HG03460 (cell line): ENCODE measurements at regions not wholly inside any gene's neighbourhood (a gene's known extent, or its start where the extent isn't known, plus 50 kb on each side); places are given as distances from the start of the nearest gene placed in this dataset.

Experiments
- ATAC-seq: cut with Tn5 transposase; IDR thresholded peaks from one replicate; pipeline ENCODE4 v1.9.1; 2021; ENCODE audit not compliant: unreplicated experiment

GRCh38 chr4:100970414-100970813 lies 376.9 kb downstream of the PPP3CA start:
- ATAC-seq: no peak

- no peak for ATAC-seq
Measured at GRCh38 chr4:100969925-100970324, 377.4 kb downstream of the PPP3CA start.

GRCh38 chr4:100968046-100968445 lies 379.3 kb downstream of the PPP3CA start:
- no peak for ATAC-seq

DNA sequence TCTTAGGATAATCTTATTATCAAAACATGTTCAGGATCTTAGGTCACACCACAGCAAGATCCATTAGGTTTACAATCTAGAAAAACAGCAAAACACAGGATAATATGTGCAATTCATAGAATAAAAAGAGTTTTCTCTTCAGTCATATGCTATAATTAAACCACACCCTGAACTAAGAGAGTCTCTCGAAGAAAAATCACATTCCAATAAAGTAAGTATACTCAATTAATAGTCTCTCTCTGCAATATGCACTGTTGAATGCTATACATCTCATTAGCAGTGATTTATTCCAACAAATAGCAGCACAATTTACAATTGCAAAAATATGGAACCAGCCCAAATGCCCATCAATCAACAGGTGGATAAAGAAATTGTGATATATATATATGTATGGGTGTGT lies 383.7 kb downstream of the PPP3CA start:
- ATAC-seq: no peak

DNA sequence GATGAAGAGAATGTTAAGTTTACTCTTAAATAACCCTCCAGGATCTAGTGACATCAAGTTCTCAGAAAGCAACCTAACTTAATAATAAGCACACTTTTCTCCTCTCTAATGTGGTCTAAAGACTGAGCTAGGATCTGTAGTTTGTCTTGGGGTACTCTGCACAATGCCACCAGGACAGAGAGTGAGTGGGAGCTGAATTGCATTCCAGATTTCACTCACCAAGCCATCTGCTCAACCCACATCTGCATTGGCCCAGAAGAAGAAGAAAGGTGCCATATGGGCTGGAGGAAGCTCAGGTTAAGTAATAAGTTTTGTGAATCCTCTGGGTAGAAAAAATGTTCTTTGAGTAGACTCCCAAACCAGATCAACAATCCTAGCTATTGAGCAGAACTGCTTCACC lies 384.6 kb downstream of the PPP3CA start:
- peak; percentile 79 for ATAC-seq

DNA sequence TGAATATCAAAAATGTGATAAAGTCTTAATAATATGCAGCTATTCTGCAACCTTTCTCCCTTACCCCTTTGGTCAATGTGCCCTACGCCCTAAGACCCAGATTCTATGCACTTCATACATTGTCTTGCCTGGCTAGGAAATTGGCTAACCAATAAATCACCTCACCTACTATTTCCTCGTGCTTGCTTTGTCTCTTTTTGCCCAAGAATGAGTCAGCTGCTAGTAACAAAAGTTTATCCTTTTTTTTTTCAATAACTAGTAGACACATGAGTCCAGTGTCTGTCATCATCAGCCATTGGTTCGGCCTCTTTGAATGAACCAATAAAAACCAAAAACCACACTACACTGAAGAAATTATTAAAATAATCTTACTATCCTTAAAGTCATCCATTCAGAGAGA lies 387.1 kb downstream of the PPP3CA start:
- no peak for ATAC-seq

DNA sequence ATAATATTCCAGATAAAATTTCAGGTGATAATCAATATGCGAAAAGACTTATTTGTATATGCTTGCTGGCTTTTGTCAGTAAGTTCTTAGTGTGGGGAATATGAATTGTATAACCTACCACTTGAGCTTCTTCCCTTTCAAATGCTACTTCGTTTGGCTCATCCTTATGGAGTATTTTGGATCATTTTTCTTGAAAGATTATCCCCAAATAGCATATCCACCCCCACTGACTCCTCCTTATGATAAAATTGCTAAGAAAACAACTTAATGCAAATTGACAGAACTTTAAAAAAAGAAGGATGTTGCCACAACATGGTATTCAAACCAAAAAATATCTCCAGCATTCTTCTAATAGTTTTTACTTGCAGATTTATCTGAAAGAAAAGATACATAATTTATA lies 393.3 kb downstream of the PPP3CA start:
- no peak for ATAC-seq

GRCh38 chr4:100953616-100954015 lies 393.7 kb downstream of the PPP3CA start:
- no peak for ATAC-seq

DNA sequence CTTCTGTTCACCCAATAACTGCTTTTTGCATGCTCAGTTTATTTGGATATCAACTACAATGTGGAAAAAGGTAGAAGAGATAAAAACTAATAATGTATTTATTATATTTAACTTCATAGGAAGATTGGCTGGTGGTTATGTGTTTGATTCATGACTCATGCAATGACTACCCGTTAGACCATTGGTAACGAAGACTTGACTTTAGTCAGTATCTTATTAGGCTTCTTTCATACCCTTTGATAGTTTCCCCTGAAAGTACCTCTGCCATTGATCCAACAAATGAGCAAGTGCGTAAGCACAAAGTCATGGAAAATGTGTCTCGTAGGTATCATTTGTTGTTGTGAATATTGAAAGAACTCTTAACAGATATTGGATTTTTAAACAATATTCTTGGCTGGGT lies 394.7 kb downstream of the PPP3CA start:
- no peak for ATAC-seq

DNA sequence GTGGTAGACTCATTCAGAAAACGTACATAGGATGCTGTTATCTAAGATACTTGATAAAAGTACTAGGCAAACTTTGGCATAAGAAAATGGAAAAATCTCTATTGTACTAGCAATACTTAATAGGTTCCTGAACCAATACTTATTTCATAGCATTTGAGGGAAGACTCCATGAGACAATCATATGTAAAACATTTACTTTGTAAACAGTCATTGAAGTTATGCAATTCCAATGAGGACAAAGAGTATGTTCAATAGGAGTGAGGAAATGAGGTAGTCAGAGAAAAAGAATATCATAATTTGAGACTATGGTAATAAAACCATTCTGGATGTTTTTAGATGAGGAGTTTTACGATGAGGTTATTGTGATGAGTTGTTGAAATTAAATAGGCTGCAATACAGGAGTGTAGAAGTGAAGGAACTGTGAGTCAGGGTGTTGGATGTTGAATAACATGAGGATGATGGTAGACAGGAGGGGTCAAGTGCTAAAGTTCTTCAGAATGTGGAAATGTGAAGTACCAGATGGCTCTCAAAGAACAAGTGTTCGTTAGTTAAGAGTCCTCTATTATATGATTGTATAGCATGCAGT lies 397.9 kb downstream of the PPP3CA start:
- no peak for ATAC-seq

- ATAC-seq: no peak
Measured at GRCh38 chr4:100948911-100949310, 398.4 kb downstream of the PPP3CA start.

GRCh38 chr4:100945789-100946188 lies 401.5 kb downstream of the PPP3CA start:
- ATAC-seq: no peak

GRCh38 chr4:100938698-100939097 lies 408.6 kb downstream of the PPP3CA start:
- no peak for ATAC-seq

DNA sequence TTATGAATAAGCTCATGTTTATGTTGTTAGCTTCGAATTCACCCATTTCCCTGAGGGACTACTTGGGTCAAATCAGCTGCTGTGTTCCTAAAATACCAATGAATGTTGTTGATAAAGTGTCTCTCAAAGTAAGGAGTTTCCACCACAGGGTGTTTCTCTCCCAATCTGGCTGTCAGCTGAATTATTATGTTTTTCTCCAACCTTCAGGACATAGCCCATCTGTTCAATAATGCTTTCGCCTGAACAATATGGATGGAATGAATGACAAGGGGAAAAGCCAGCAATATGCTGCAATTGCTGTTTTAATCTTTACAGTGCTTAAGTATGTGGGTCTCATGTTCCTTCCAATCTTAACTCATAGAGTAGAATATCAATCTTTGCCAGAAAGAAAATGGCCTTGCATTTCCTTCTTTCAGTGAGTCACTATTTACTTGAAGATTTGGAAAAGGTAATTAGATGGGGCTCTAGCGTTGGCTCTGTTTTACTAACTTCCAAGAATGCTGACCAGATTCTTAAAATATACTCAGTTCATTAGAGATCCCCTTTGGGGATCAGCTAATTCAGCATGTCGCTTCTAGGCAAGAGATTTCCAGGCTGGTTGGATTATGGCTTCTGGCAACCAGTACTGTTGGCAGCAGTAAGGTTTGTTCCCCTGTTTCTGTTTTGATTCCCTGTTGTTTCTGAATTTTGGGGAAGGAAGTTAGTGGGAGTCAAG lies 410.5 kb downstream of the PPP3CA start:
- ATAC-seq: no peak

DNA sequence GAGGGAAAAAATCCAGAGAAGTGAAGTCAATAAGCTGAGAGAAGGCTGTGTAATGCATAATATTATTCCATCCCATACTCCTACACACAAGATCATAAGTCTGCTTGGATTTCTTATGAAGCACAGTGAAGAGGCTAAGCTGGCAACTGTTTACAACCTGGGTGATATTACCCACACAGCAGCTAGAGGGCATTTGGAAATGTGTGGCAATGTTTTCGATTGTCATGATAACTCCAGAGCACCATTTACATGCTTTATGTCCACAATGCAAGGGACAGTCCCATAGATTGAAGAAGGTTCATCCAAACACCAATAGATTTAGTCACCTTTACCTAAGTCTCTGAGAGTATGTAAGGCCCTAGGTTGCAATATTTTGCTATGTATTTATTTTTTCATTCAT lies 412.2 kb downstream of the PPP3CA start:
- no peak for ATAC-seq

DNA sequence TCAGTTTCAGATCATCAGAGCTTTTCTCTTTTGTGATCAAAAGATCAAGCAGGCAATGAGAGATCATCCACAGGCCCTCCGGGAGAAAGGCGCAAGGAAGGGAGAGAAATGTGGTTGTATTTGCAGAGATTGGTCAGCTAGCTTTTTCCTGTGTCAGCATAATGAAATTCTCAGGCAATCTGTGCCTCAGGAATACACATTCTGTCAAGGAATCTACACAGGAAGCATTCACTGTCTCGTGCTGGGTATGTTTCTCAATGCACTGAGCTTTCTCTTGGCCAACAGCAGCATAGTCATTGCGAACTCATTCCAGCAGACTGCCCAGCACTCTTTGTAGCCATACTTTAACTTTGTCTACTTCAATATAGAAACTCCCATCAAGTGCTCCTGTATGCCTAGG lies 413.7 kb downstream of the PPP3CA start:
- no peak for ATAC-seq

GRCh38 chr4:100929758-100930157 lies 411.9 kb upstream of the EMCN start:
- no peak for ATAC-seq

GRCh38 chr4:100929135-100929534 lies 411.3 kb upstream of the EMCN start:
- no peak for ATAC-seq

GRCh38 chr4:100926039-100926717 lies 408.4 kb upstream of the EMCN start:
- ATAC-seq: no peak

DNA sequence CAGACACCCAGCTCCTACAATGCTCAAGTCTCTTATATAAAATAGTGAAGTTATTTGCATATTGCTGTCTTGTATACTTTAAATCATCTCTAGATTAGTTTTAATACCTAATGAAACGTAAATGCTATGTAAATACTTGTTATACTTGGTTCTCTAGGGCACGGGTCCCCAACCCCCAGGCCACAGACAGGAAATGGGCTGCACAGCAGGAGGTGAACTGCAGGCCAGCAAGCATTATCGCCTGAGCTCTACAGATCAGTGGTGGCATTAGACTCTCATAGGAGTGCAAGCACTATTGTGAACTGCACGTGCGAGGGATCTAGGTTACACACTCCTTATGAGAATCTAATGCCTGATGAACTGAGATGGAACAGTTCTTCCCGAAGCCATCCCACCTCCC lies 395.9 kb upstream of the EMCN start:
- no peak for ATAC-seq

DNA sequence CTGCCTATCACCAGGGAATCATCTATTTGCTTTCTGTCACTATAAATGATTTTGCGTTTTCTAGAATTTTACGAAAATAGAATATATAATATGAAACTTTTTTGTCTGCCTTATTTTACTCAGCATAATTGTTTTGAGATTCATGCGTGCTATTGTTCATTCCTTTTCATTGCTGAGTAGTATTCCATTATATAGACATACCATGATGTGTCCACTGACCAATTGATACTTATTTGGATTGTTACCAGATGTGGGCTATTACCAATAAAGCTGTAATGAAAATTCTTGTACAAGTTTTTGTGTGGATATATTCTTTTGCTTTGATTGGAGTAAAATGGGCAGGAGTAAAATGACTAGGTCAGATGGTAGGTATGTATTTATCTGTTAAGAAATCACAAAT lies 390.7 kb upstream of the EMCN start:
- ATAC-seq: no peak
